ENCODE measurements at regions not wholly inside any gene's neighbourhood (a gene's known extent, or its start where the extent isn't known, plus 50 kb on each side); places are given as distances from the start of the nearest gene placed in this dataset.

DNA sequence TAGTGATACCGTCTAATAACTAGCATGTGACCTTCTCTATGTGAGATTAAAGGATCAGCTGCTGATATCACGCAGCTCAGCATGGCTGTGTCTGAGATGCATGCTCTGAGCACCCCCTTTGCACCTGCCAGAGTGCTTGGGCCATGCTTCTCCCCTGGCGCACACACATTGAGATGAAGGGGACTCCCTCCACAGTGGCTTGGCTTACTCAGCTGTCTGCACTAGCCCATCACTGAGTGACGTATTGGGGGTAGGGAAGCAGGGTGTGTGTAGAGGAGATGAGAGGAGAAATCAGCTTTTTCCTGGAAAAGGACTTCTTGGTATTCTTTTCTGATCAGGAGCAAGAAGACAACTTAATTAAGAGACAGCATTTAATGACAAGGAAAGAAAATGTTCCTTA, 216.5 kb downstream of the BLID start:
- H3K9me3 ChIP-seq (ENCODE audit: control insufficient read depth in 2 of 2, insufficient read depth in 1 of 2, low read depth in 1 of 2, low read length in 1 of 2), result no peaks in the 10 kb centered on the region
- H3K27me3 ChIP-seq (ENCODE audit: control insufficient read depth in 3 of 3, insufficient read depth in 3 of 3, low read length in 3 of 3), result peaks cover 0 to 2% (median 0%) of the 10 kb centered on the region in 3 donors
- DNase-seq, result no peak
- H3K36me3 ChIP-seq (ENCODE audit: control insufficient read depth in 3 of 3, insufficient read depth in 2 of 3, low read depth in 1 of 3, low read length in 3 of 3), result no peaks in the 10 kb centered on the region
- no peak for FAIRE-seq
- H3K27ac ChIP-seq (ENCODE audit: low read depth in 1 of 3, low read length in 2 of 3), result no peak overlapping the region
- no peaks in the 10 kb centered on the region for H3K4me1 ChIP-seq (ENCODE audit: control insufficient read depth in 3 of 3, insufficient read depth in 2 of 3, low read depth in 1 of 3, low read length in 2 of 3)
- WGBS, 3 donors, result 70 to 85% (median 75%) methylated on average over 4 of the region's 4 CpGs
- no peak overlapping the region for H3K4me3 ChIP-seq (ENCODE audit: low read depth in 1 of 3, low read length in 3 of 3)

DNA sequence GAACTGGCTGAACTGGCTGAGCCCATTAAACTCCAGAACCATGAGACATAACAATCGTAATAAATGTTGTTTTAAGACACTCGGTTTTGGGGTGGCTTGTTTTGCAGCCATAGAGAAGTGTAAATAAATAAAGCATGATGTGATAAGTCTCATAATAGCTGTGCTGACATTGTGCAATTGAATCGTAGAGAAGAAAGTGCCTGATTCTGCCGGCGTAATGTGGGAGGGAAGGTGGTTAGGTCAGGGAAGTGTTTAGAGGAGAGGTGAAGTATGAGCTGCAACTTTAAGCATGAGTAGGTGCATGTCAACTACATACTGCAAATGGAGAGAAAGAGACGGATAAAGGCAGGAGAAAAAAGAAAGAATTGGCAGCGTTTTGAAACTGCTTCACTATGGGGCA, 217.1 kb downstream of the BLID start:
- no peak overlapping the region for H3K27ac ChIP-seq (ENCODE audit: low read depth in 1 of 3, low read length in 2 of 3)
- peaks cover 0 to 2% (median 0%) of the 10 kb centered on the region in 3 donors for H3K27me3 ChIP-seq (ENCODE audit: control insufficient read depth in 3 of 3, insufficient read depth in 3 of 3, low read length in 3 of 3)
- H3K9me3 ChIP-seq (ENCODE audit: control insufficient read depth in 2 of 2, insufficient read depth in 1 of 2, low read depth in 1 of 2, low read length in 1 of 2), result no peaks in the 10 kb centered on the region
- FAIRE-seq (no peak), DNase-seq (no peak)
- H3K4me3 ChIP-seq (ENCODE audit: low read depth in 1 of 3, low read length in 3 of 3), result no peak overlapping the region
- no peaks in the 10 kb centered on the region for H3K36me3 ChIP-seq (ENCODE audit: control insufficient read depth in 3 of 3, insufficient read depth in 2 of 3, low read depth in 1 of 3, low read length in 3 of 3)
- H3K4me1 ChIP-seq (ENCODE audit: control insufficient read depth in 3 of 3, insufficient read depth in 2 of 3, low read depth in 1 of 3, low read length in 2 of 3), result no peaks in the 10 kb centered on the region
- WGBS, 3 donors, result 52 to 65% (median 53%) methylated on average over 7 of the region's 7 CpGs

DNA sequence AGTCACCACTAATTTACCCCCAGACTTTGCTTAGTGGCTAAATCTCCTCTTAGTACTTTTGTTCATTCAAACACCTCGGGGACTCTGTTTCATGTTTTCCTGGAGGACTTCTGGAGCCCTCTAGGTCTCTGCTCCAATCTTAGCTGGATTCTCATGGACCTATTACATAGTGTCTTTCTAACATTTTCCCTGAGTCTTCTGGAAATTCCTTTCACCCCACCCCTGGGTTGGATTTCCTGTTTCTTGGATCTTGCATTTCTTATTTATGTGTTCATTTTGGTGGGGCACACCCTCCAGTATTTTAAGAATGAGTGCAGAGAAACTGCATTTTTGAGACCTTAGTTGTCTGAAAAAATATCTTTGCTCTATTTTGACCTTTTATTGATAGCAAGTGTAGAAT, 220.1 kb downstream of the BLID start:
- Histone ChIP-seq H3K36me3 (ENCODE audit: control insufficient read depth in 3 of 3, insufficient read depth in 2 of 3, low read depth in 1 of 3, low read length in 3 of 3) (no peaks in the 10 kb centered on the region), H3K4me1 (ENCODE audit: control insufficient read depth in 3 of 3, insufficient read depth in 2 of 3, low read depth in 1 of 3, low read length in 2 of 3) (no peaks in the 10 kb centered on the region), H3K27ac (ENCODE audit: low read depth in 1 of 3, low read length in 2 of 3) (no peak overlapping the region), H3K4me3 (ENCODE audit: low read depth in 1 of 3, low read length in 3 of 3) (no peak overlapping the region), H3K27me3 (ENCODE audit: control insufficient read depth in 3 of 3, insufficient read depth in 3 of 3, low read length in 3 of 3) (peaks cover 0 to 2% (median 0%) of the 10 kb centered on the region in 3 donors), H3K9me3 (ENCODE audit: control insufficient read depth in 2 of 2, insufficient read depth in 1 of 2, low read depth in 1 of 2, low read length in 1 of 2) (no peaks in the 10 kb centered on the region)
- FAIRE-seq, result no peak
- WGBS, 3 donors, result 63 to 83% (median 70%) methylated on average over 1 of the region's 1 CpG
- no peak for DNase-seq

DNA sequence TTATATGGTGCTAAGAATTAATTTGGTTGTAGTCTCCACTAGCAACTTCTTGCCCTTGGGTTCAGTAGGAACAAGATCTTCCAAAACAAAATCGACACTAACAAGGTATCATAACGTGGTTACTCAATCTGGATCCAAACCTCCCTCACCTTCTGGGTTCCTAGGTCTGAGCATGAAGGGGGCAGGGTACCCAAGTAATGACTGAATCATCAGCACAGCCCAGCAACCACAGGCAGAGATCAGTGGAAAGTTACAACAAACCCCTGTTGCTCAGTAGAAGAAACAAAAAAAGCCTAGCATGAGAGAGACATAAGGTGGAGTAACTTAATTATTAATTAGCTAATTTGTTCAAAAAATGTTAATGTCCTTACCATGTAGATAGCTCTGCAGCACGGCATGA, 221.4 kb downstream of the BLID start:
- no peak for FAIRE-seq

DNA sequence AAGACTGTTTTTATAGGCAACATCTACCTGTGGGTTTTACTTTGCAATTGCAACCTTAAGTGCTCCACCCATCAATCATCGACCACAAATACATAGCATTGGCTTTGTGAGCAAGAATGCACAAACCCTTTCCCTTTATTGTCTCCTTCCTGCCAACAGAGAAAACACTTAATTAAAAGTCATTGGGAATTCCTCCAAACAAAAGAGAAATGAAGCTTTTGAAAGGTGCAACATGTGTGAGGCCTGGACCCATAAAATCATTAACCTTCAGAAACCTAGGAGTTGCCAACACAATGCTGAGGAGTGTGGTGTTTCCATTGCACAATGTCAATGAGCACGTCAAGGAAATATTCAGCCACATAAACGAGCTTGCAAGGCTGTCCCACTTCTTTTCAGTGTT, 223.2 kb downstream of the BLID start:
- WGBS, 3 donors, result 33 to 63% (median 43%) methylated on average over 3 of the region's 3 CpGs
- no peak overlapping the region for H3K4me3 ChIP-seq (ENCODE audit: low read depth in 1 of 3, low read length in 3 of 3)
- no peak overlapping the region for H3K27ac ChIP-seq (ENCODE audit: low read depth in 1 of 3, low read length in 2 of 3)
- no peak for DNase-seq
- H3K4me1 ChIP-seq (ENCODE audit: control insufficient read depth in 3 of 3, insufficient read depth in 2 of 3, low read depth in 1 of 3, low read length in 2 of 3), result no peaks in the 10 kb centered on the region
- no peak for FAIRE-seq
- H3K27me3 ChIP-seq (ENCODE audit: control insufficient read depth in 3 of 3, insufficient read depth in 3 of 3, low read length in 3 of 3), result no peaks in the 10 kb centered on the region
- H3K9me3 ChIP-seq (ENCODE audit: control insufficient read depth in 2 of 2, insufficient read depth in 1 of 2, low read depth in 1 of 2, low read length in 1 of 2), result peaks cover 0 to 3% of the 10 kb centered on the region in 2 donors
- no peaks in the 10 kb centered on the region for H3K36me3 ChIP-seq (ENCODE audit: control insufficient read depth in 3 of 3, insufficient read depth in 2 of 3, low read depth in 1 of 3, low read length in 3 of 3)

More for the DNA sequence above, 221.4 kb downstream of the BLID start:
- Histone ChIP-seq H3K27ac (ENCODE audit: low read depth in 1 of 3, low read length in 2 of 3) (no peak overlapping the region), H3K27me3 (ENCODE audit: control insufficient read depth in 3 of 3, insufficient read depth in 3 of 3, low read length in 3 of 3) (peaks cover 0 to 2% (median 0%) of the 10 kb centered on the region in 3 donors), H3K4me3 (ENCODE audit: low read depth in 1 of 3, low read length in 3 of 3) (no peak overlapping the region), H3K9me3 (ENCODE audit: control insufficient read depth in 2 of 2, insufficient read depth in 1 of 2, low read depth in 1 of 2, low read length in 1 of 2) (no peaks in the 10 kb centered on the region), H3K36me3 (ENCODE audit: control insufficient read depth in 3 of 3, insufficient read depth in 2 of 3, low read depth in 1 of 3, low read length in 3 of 3) (no peaks in the 10 kb centered on the region), H3K4me1 (ENCODE audit: control insufficient read depth in 3 of 3, insufficient read depth in 2 of 3, low read depth in 1 of 3, low read length in 2 of 3) (no peaks in the 10 kb centered on the region)
- no peak for DNase-seq
- 68 to 88% (median 76%) methylated on average over 3 of the region's 3 CpGs for WGBS, 3 donors

DNA sequence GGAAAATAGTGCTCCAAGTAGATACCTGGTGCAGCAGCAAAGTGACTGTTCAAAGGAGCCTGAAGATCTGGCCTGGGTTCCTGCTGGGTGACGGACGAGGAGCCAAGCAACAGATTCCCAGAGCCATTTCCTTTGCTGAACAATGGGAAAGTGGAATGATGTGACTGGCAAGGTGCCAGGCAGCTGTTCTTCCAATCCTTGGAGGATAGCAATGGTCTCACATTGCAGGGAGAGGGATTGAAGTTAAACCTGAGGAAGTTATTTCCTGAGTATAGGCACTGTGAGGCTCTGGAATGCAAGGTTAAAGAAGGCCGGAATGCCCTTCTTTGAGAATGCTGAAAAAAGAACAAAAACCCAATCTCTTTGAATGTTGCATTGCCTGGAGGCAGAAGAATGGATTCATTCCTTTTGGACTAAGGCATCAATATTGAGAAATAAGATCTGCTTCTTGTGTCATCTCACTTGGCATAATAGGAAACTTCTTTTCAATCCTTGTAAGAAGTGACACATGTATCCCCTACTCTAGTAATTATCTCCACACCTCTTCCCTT, 223.8 kb downstream of the BLID start:
- no peaks in the 10 kb centered on the region for H3K27me3 ChIP-seq (ENCODE audit: control insufficient read depth in 3 of 3, insufficient read depth in 3 of 3, low read length in 3 of 3)
- DNase-seq (no peak), FAIRE-seq (no peak)
- H3K4me1 ChIP-seq (ENCODE audit: control insufficient read depth in 3 of 3, insufficient read depth in 2 of 3, low read depth in 1 of 3, low read length in 2 of 3), result no peaks in the 10 kb centered on the region
- no peaks in the 10 kb centered on the region for H3K36me3 ChIP-seq (ENCODE audit: control insufficient read depth in 3 of 3, insufficient read depth in 2 of 3, low read depth in 1 of 3, low read length in 3 of 3)
- WGBS, 3 donors, result 42 to 58% (median 42%) methylated on average over 3 of the region's 3 CpGs
- no peak overlapping the region for H3K4me3 ChIP-seq (ENCODE audit: low read depth in 1 of 3, low read length in 3 of 3)
- no peak overlapping the region for H3K27ac ChIP-seq (ENCODE audit: low read depth in 1 of 3, low read length in 2 of 3)
- H3K9me3 ChIP-seq (ENCODE audit: control insufficient read depth in 2 of 2, insufficient read depth in 1 of 2, low read depth in 1 of 2, low read length in 1 of 2), result peaks cover 0 to 3% of the 10 kb centered on the region in 2 donors

DNA sequence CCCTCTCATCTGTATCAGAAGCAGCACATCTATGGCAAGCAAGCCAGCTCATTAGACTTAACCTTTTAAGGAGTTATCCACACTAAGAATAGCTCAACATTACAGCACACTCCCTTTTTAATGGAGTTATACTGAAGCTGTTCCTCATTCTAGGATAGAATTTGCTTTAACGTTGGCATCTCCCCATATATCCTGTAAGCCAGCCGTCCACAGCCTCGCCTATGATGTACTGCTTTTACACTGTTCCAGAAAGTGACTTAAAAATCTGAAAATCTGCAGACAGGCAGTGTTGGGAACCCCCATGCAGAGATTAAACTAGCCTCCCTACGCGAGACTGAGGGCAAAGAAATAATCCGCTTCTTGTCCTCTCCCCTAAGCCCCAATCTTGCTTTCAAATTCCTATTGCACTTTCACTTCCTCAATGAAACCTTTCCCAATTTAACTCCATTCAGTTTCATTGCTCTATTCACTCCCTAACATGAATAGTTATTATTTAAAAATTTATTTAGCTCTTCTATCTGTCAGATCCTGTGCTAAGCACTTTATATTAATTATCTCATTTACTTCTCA, 225.0 kb downstream of the BLID start:
- peaks cover 0 to 5% of the 10 kb centered on the region in 2 donors for H3K9me3 ChIP-seq (ENCODE audit: control insufficient read depth in 2 of 2, insufficient read depth in 1 of 2, low read depth in 1 of 2, low read length in 1 of 2)
- H3K4me3 ChIP-seq (ENCODE audit: low read depth in 1 of 3, low read length in 3 of 3), result no peak overlapping the region
- FAIRE-seq, result no peak
- H3K27me3 ChIP-seq (ENCODE audit: control insufficient read depth in 3 of 3, insufficient read depth in 3 of 3, low read length in 3 of 3), result no peaks in the 10 kb centered on the region
- H3K36me3 ChIP-seq (ENCODE audit: control insufficient read depth in 3 of 3, insufficient read depth in 2 of 3, low read depth in 1 of 3, low read length in 3 of 3), result no peaks in the 10 kb centered on the region
- 66 to 67% (median 66%) methylated on average over 6 of the region's 6 CpGs for WGBS, 3 donors
- no peak overlapping the region for H3K27ac ChIP-seq (ENCODE audit: low read depth in 1 of 3, low read length in 2 of 3)
- H3K4me1 ChIP-seq (ENCODE audit: control insufficient read depth in 3 of 3, insufficient read depth in 2 of 3, low read depth in 1 of 3, low read length in 2 of 3), result no peaks in the 10 kb centered on the region
- DNase-seq, result no peak

DNA sequence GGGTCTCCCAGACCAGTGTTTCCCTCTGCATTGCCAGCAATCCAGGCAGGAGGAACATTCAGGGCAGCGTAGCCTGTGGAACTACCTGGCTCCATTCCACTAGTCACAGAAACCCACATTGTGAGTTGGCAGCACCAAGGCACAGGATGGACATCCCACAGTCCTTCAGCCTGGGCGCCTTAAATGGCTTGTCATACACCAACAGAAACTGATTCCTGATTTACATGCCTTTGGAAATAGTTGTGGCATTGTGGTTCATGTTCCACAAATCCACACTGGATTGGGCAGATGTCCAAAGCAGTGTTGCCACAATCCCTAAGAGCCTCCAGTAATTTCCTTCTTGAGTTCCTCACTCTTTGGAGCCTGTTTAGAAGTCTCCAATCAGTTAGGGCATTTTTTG, 225.6 kb downstream of the BLID start:
- no peaks in the 10 kb centered on the region for H3K36me3 ChIP-seq (ENCODE audit: control insufficient read depth in 3 of 3, insufficient read depth in 2 of 3, low read depth in 1 of 3, low read length in 3 of 3)
- WGBS, 3 donors, result 79 to 82% (median 80%) methylated on average over 2 of the region's 2 CpGs
- no peak for FAIRE-seq

DNA sequence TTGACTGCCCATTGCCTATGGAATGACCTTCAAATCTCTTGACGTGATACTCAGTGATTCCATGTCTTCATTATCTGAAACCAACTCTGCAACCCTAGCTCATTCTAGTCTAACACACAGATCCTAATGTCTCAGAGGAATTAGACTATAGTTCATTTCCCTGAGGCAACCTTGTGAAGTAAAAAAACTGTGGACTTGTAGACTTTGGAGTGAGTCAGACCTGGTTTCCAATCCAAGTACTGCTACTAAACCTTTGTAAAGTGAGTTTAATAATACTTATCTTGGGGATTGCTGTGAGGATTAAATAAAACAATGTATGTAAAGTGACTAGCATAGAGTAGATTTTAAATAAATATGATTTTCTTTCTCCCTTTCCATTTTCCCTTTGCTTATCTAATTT, 226.1 kb downstream of the BLID start:
- Histone ChIP-seq H3K4me3 (ENCODE audit: low read depth in 1 of 3, low read length in 3 of 3) (no peak overlapping the region), H3K4me1 (ENCODE audit: control insufficient read depth in 3 of 3, insufficient read depth in 2 of 3, low read depth in 1 of 3, low read length in 2 of 3) (no peaks in the 10 kb centered on the region), H3K36me3 (ENCODE audit: control insufficient read depth in 3 of 3, insufficient read depth in 2 of 3, low read depth in 1 of 3, low read length in 3 of 3) (no peaks in the 10 kb centered on the region), H3K27ac (ENCODE audit: low read depth in 1 of 3, low read length in 2 of 3) (no peak overlapping the region), H3K27me3 (ENCODE audit: control insufficient read depth in 3 of 3, insufficient read depth in 3 of 3, low read length in 3 of 3) (no peaks in the 10 kb centered on the region), H3K9me3 (ENCODE audit: control insufficient read depth in 2 of 2, insufficient read depth in 1 of 2, low read depth in 1 of 2, low read length in 1 of 2) (peaks cover 0 to 5% of the 10 kb centered on the region in 2 donors)
- DNase-seq (no peak), FAIRE-seq (no peak)
- 68 to 89% (median 73%) methylated on average over 1 of the region's 1 CpG for WGBS, 3 donors

More for the DNA sequence above, 225.6 kb downstream of the BLID start:
- DNase-seq, result no peak
- peaks cover 0 to 5% of the 10 kb centered on the region in 2 donors for H3K9me3 ChIP-seq (ENCODE audit: control insufficient read depth in 2 of 2, insufficient read depth in 1 of 2, low read depth in 1 of 2, low read length in 1 of 2)
- no peak overlapping the region for H3K4me3 ChIP-seq (ENCODE audit: low read depth in 1 of 3, low read length in 3 of 3)
- H3K27me3 ChIP-seq (ENCODE audit: control insufficient read depth in 3 of 3, insufficient read depth in 3 of 3, low read length in 3 of 3), result no peaks in the 10 kb centered on the region
- no peaks in the 10 kb centered on the region for H3K4me1 ChIP-seq (ENCODE audit: control insufficient read depth in 3 of 3, insufficient read depth in 2 of 3, low read depth in 1 of 3, low read length in 2 of 3)
- H3K27ac ChIP-seq (ENCODE audit: low read depth in 1 of 3, low read length in 2 of 3), result no peak overlapping the region

Data from small intestine (tissue), 7 donors.